GM12878 (cell line): ENCODE measurements at regions not wholly inside any gene's neighbourhood (a gene's known extent, or its start where the extent isn't known, plus 50 kb on each side); places are given as distances from the start of the nearest gene placed in this dataset.
"Not testable (repeated sequence)": the region's sequence is repeated elsewhere in the genome, so short reads cannot be mapped to it uniquely, and the experiment has no call there.

ENCODE experiments used
- BMI1 ChIP-seq: fragments of 450-650 bp; IDR thresholded peaks from 2 replicates; pipeline ENCODE4 v1.6.1; 2016; ENCODE audit warnings: mild to moderate bottlenecking, moderate library complexity, borderline replicate concordance
- HDAC2 ChIP-seq: fragments of 200-600 bp; sonication (generic); IDR thresholded peaks from 2 replicates; pipeline ENCODE4 v1.6.1; 2017
- LARP7 ChIP-seq: fragments of 450-650 bp; IDR thresholded peaks from 2 replicates; pipeline ENCODE4 v1.6.1; 2017; ENCODE audit warnings: mild to moderate bottlenecking
- MXI1 ChIP-seq: fragments of 150-350 bp; IDR thresholded peaks from 2 replicates; pipeline ENCODE4 v1.6.1; 2011; ENCODE audit warnings: low read depth, mild to moderate bottlenecking, inconsistent platforms, low read length, improper control_type of control experiment
- NRF1 ChIP-seq: conservative IDR thresholded peaks from 2 replicates; pipeline ENCODE4 v1.6.1; 2011; ENCODE audit warnings: mild to moderate bottlenecking, low read depth, low read length, improper control_type of control experiment
- POLR2A ChIP-seq: IDR thresholded peaks from 2 replicates; pipeline ENCODE4 v1.6.1; 2011; ENCODE audit warnings: low read depth, mild to moderate bottlenecking, low read length
- POLR2AphosphoS5 ChIP-seq: IDR thresholded peaks from 2 replicates; pipeline ENCODE4 v1.6.1; 2011; ENCODE audit warnings: mild to moderate bottlenecking, low read length, inconsistent platforms
- RFX5 ChIP-seq: IDR thresholded peaks from 2 replicates; pipeline ENCODE4 v1.6.1; 2011; ENCODE audit warnings: low read depth, low read length, improper control_type of control experiment
- SP1 ChIP-seq: IDR thresholded peaks from one replicate; pipeline ENCODE4 v1.6.1; 2011; ENCODE audit warnings: low read depth, low read length
- YY1 ChIP-seq: IDR thresholded peaks from 2 replicates; pipeline ENCODE4 v1.6.1; 2011; ENCODE audit warnings: low read depth, mild to moderate bottlenecking, low read length
- TF ChIP-seq, protein P1 (sequence below), 3 experiments: IDR thresholded peaks in 2 of 3; conservative IDR thresholded peaks in 1 of 3; 2 replicates each; pipeline ENCODE4 v1.5.1; 2011; ENCODE audit warnings: low read depth in 3 of 3, low read length in 3 of 3, mild to moderate bottlenecking in 3 of 3, control low read depth in 2 of 3, moderate library complexity in 2 of 3, inconsistent platforms in 1 of 3, mixed read lengths in 1 of 3; ENCODE audit not compliant: control insufficient read depth in 2 of 3, insufficient read depth in 1 of 3; ENCODE audit errors: extremely low read depth in 1 of 3
- TF ChIP-seq, protein P2 (sequence below): fragments of 150-350 bp; IDR thresholded peaks from 2 replicates; pipeline ENCODE4 v1.6.1; 2016; ENCODE audit warnings: low read depth, low read length

DNA sequence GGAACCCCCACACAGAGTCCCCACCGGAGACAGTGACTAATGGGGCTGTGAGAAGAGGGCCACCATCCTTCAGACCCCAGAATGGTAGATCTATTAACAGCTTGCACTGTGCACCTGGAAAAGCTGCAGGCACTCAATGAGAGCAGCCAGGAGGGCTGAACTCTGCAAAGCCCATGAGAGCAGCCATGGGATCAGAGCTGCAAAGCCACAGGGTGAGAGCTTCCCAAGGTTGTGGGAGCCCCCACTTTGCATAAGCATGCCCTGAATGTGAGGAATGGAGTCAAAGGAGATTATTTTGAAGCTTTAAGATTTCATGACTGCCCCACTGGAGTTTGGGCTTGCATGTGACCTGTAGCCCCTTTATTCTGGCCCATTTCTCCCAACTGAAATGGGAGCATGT lies 500.9 kb downstream of the GOLGA6L6 start:
- TF ChIP-seq, protein P1, sequence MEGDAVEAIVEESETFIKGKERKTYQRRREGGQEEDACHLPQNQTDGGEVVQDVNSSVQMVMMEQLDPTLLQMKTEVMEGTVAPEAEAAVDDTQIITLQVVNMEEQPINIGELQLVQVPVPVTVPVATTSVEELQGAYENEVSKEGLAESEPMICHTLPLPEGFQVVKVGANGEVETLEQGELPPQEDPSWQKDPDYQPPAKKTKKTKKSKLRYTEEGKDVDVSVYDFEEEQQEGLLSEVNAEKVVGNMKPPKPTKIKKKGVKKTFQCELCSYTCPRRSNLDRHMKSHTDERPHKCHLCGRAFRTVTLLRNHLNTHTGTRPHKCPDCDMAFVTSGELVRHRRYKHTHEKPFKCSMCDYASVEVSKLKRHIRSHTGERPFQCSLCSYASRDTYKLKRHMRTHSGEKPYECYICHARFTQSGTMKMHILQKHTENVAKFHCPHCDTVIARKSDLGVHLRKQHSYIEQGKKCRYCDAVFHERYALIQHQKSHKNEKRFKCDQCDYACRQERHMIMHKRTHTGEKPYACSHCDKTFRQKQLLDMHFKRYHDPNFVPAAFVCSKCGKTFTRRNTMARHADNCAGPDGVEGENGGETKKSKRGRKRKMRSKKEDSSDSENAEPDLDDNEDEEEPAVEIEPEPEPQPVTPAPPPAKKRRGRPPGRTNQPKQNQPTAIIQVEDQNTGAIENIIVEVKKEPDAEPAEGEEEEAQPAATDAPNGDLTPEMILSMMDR (IDR thresholded peaks at IDR 0.05 in 2 of 3, conservative IDR thresholded peaks at IDR 0.05 in 1 of 3; ENCODE audit: control insufficient read depth in 2 of 3, extremely low read depth in 1 of 3, insufficient read depth in 1 of 3, low read depth in 3 of 3, low read length in 3 of 3), result not testable (repeated sequence)
- not testable (repeated sequence) for TF ChIP-seq POLR2AphosphoS5, BMI1, YY1, SP1, RFX5, LARP7, MXI1, NRF1, POLR2A, HDAC2
- TF ChIP-seq, protein P2, sequence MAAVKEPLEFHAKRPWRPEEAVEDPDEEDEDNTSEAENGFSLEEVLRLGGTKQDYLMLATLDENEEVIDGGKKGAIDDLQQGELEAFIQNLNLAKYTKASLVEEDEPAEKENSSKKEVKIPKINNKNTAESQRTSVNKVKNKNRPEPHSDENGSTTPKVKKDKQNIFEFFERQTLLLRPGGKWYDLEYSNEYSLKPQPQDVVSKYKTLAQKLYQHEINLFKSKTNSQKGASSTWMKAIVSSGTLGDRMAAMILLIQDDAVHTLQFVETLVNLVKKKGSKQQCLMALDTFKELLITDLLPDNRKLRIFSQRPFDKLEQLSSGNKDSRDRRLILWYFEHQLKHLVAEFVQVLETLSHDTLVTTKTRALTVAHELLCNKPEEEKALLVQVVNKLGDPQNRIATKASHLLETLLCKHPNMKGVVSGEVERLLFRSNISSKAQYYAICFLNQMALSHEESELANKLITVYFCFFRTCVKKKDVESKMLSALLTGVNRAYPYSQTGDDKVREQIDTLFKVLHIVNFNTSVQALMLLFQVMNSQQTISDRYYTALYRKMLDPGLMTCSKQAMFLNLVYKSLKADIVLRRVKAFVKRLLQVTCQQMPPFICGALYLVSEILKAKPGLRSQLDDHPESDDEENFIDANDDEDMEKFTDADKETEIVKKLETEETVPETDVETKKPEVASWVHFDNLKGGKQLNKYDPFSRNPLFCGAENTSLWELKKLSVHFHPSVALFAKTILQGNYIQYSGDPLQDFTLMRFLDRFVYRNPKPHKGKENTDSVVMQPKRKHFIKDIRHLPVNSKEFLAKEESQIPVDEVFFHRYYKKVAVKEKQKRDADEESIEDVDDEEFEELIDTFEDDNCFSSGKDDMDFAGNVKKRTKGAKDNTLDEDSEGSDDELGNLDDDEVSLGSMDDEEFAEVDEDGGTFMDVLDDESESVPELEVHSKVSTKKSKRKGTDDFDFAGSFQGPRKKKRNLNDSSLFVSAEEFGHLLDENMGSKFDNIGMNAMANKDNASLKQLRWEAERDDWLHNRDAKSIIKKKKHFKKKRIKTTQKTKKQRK, result not testable (repeated sequence)
